ENCODE measurements at regions not wholly inside any gene's neighbourhood (a gene's known extent, or its start where the extent isn't known, plus 50 kb on each side); places are given as distances from the start of the nearest gene placed in this dataset.
"Not testable (repeated sequence)": the region's sequence is repeated elsewhere in the genome, so short reads cannot be mapped to it uniquely, and the experiment has no call there.

DNA sequence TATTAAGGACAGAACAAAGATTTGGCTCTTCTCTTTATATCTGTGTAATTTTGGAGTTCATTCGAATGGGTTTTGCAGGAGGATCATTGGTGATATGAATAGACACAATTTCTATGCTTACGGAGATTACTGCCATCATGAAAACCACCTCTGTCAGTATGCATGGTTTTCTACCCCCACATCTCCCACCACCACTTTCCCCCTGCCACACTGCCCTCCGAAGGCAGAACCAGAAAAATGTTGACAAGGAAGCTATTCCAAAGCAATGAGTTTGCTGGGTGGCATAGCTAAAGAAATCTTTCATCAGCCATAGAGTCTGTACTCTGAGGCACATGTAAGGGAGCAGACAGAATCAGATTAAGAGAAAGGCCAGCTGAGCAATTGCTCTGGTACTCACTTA lies 567.3 kb upstream of the ACTRT1 start:
- DNase-seq (ENCODE audit: low read depth): no peak

DNA sequence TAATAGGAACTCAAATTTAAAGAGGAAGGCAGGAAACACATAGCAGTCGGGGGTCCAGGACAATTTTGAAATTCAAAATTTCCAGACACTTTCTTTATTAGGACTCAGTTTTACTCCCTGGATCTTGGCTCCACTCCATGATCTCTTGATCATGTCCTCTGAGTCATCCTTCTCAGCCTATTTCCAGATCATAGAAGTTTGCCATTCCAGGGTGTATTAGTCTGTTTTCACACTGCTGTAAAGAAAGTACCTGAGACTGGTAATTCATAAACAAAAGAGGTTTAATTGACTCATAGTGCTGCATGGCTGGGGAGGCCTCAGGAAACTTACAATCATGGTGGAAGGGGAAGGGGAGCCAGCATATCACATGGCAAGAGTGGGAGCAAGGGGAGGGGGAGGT lies 564.7 kb upstream of the ACTRT1 start:
- DNase-seq (ENCODE audit: low read depth): no peak

DNA sequence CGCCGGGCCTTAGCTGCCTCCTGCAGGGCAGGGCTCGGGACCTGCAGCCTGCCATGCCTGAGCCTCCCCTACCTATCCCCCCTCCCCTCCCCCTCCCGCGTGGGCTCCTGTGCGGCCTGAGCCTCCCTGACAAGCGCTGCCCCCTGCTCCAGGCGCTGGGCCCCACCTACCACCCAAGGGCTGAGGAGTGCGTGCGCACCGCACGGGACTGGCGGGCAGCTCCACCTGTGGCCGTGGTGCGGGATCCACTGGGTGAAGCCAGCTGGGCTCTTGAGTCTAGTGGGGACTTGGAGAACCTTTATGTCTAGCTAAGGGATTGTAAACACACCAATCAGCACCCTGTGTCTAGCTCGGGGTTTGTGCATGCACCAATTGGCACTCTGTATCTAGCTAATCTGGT lies 554.6 kb upstream of the ACTRT1 start:
- DNase-seq (ENCODE audit: low read depth): not testable (repeated sequence)

DNA sequence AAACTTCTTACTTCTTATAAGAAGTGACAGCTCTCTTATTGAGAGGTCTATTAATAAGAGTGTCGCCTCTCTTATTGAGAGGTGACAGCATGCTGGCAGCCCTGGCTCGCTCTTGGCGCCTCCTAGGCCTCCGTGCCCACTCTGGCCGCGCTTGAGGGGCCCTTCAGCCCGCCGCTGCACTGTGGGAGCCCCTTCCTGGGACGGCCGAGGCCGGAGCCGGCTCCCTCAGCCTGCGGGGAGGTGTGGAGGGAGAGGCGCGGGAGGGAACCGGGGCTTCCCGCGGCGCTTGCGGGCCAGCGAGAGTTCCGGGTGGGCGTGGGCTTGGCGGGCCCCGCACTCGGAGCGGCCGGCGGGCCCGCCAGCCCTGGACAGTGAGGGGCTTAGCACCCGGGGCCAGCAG lies 554.2 kb upstream of the ACTRT1 start:
- DNase-seq (ENCODE audit: low read depth): not testable (repeated sequence)

DNA sequence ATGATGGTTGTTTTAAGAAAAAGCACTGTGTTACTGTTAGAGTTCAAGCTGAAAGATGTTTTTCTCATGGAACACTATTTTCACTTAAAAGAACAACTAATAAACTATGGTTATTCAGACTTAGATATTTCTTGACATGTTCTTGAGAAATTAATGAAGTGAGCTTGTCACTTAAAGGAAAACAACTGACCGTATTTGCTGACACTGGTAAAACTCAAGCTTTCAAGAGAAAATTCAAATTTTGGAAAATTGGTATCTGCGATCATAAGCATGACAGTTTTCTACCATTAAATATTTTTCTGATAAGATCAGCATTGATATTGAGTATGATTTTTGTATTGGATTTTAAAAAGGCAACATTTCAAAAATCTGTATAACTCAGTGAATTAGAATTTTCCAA lies 549.5 kb upstream of the ACTRT1 start:
- DNase-seq (ENCODE audit: low read depth): no peak

DNA sequence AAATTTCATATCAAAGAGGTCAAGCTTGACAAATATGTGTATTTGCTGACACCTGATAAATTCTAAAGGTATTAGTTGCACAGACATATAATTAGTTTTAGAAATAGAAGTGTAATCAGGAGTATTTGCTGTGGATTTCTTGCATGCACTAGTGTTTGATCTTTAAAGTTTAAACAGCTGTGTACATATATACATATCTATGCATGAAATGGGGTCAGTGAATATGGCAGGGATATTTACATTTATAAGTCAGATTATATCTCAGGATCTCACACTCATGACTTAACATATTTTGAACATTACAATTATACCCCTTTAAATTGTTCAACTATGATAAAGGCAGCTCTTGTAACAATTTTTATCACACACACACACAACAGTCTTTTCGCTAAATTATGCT lies 547.4 kb upstream of the ACTRT1 start:
- DNase-seq (ENCODE audit: low read depth): no peak

DNA sequence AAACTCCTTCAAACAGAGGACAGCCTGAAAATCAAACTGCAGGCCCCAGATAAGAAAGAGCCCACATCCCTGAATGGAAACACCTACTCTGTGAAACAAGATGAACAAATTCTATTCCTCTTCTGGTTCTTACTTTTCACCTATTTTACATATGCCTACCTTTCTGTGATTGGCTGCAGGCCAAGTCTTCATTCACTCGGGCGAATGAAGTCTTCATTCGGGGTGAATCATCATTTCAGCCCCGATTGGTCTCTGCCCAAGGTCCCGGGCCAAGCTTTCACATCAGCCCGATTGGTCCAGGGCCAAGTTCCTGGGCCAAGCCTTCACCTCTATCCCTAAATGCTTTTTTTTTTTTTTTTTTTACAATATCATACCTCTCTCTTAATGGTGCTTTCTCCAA lies 529.8 kb upstream of the ACTRT1 start:
- no peak for DNase-seq (ENCODE audit: low read depth)

DNA sequence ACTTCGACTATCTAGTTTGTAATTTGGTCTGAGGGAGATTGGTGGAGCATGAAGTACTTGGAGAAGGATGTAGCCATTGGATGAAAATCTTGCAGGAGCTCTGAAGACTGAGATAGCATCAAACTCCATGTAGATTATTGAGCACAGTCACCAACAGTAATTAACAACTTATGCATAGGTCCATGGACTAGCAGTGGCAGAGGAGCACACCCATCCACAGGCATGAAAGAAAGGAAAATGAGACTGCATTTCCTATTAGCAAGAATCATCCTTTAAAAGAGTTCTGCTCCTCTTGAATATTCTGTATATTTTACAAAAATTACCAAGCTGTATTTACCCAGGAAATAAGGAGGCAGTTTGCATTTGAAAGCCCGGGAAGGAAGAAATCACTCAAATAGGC lies 529.4 kb upstream of the ACTRT1 start:
- DNase-seq (ENCODE audit: low read depth): no peak

DNA sequence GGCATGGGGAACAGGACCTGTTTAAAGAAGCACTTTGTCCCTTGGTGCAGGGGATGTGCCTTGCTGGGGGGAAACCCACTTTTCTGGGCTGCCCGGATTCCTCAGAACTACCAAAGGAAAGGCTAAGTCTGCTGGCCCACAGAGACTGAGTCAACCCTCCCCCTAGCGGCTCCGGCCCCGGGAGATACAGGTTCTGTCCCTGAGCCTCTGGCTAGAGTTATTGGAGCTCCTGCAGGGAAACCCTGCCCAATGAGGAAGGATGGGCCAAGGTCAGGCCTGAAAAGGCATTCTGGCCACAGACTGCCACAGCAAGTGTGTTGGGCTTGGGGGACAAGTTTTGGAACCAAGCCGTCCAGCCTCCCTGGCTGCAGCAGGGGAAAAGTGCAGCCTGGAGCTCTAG lies 490.9 kb upstream of the ACTRT1 start:
- no peak for DNase-seq (ENCODE audit: low read depth)

DNA sequence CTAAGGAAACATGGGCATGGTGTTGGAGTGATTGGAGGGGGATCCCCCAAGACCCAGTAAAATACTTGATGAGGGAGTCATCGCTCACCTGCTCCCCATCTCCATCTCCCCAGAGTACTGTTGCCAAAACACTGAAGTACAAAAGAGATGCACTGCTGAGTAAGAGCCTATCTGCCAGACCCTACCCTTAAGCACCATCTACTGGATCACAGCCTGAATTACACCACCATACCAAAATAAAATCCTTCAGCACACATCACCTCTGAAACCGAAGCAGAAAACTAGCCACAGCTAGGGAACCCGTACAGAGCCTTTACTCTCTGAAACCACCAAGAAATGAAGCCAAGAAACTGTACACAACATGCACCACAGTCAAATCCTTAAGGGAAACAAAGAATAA lies 466.3 kb upstream of the ACTRT1 start:
- no peak for DNase-seq (ENCODE audit: low read depth)

DNA sequence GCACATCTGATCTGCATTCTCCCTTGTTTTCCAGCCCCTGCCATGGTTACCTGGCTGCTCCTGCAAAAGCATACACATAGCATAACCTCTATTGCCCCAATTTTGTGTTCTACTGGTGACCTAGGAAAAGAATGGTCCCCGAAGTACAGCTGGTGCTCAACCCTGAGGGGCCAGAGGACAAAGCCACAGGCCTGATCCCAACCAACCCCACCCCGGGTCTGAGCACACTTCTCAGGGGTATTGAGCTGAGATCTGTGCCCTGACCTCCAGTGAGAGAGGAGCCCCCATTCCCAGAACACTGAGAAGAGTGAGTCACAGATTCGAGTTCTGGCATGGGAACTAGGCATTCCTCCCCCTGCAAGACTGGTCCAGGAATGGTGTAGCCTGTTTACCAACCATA lies 465.5 kb upstream of the ACTRT1 start:
- no peak for DNase-seq (ENCODE audit: low read depth)

DNA sequence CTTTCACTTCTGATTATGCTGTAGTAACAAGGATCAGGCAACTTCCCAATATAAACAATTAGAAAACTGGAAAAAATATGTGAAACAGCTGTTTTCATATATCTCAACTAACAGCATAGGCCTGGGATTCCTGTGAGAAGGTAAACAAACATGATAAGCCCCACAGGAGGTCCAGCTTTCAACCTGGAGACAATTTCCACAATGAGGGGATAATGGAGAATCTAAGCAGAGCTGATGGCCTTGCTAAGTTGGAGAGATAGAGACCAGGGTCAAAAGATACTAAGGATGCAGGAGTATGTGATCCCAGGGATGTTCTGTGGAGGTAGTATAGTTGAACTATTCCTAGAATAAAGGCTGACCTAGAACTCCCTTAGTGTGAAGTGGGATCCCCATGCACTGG lies 452.3 kb upstream of the ACTRT1 start:
- no peak for DNase-seq (ENCODE audit: low read depth)

DNA sequence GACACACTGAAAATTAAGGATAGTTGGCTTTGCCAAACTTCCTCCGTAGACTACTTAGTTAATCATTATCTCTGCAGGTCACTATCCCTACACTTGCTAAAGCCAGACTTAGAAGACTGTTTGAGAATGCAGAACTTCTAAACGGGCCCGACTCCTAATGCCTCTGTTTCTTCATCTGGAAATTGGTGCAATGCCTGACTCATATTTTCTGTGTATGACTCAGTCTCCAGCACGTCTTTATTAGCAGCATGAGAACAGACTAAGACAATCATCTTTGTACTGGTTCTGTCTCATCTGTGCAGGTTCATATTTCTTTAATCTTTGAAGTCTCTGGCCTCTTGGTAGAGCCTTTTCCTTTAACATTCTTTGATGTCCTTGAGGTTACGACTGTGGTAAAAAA lies 411.9 kb upstream of the ACTRT1 start:
- DNase-seq (ENCODE audit: low read depth): no peak

DNA sequence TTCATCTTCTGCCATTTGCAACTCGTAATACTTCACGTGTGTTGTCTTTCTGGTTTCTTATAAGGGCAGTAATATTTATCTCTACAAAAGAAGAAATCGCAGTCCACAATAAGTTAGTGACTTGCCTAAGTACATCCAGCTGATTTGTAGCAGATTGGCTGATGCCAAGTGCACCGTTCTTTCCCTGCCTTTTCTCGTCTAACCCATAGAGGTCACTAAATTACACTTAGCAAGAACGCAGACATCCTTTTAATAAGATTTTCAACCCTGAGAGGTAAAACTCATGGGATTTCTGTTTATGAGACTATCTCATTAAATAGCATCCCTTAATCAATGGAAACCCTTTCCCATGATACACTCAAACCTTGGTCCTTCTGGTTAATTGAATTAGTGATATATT lies 408.6 kb upstream of the ACTRT1 start:
- DNase-seq (ENCODE audit: low read depth): no peak

DNA sequence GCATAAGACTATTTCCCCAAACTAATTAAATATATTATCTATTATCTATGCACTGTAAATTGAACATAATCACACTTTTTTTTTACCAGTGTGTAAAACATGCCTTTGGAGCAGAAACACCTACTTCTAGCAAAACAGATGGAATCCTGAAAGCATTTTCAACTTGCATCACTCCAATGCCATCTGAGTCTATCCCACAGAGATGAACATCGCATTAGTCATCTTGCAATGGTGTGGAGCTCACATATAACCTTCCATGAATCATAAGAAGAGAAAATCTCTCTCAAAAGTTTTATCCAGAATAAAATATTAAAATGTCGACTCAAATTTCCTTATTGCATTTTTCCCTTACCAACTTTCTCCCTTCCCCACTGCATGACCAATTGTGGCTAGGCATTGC lies 406.7 kb upstream of the ACTRT1 start:
- DNase-seq (ENCODE audit: low read depth): no peak

DNA sequence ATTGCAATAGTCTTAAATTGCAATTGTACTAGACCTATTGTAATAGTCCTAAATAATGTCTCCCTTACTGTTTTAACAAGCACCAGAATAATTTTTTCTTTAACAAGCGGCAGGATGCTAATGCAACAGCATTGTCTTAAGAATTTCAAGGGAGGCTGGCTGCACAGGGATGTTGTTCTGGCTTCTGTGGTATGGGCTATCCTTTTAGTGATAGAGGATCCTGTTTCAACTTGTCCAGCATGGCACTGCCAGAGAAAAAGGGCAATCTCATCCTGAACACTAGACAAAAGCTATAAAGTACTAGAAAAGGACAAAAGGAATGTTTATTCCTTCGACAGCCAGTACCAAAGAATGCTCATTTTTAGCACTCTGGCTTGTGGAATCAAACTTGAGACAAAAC lies 405.5 kb upstream of the ACTRT1 start:
- DNase-seq (ENCODE audit: low read depth): no peak

DNA sequence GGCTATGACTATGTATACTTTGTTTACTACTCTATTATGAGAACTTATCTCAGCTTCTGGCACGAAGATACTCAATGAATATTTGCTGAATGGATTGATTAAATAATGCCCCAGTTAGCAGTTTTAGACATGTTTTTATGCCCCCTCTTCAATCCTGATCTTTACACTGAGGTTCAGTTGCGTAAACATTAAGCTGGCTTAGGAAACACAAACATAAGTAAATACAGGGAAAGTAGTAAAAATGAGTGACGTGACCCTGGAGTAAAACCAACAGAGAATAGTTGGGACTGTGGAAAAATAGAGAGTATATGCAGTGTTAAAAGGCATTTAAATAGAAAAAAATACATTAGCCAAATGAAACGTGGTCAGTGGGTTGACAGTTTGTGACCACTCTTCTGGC lies 387.0 kb upstream of the ACTRT1 start:
- no peak for DNase-seq (ENCODE audit: low read depth)

DNA sequence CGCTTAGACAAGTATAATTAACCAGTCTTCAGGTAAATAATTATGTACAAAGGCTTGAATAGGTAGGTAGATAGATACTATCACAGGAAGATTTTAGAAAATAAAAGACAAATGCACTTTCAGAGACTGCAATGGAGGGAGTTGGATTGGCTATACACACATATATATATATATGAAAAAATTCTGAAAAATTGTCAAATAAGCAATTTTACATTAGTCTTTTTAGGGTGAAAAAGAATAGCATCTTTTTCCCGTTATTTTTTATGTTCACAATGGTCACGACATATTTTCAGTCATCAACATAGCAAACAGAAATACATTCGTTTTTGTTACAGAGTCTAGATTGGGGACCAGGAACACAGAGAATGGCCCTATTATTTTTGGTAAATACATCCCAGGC lies 385.9 kb upstream of the ACTRT1 start:
- no peak for DNase-seq (ENCODE audit: low read depth)

DNA sequence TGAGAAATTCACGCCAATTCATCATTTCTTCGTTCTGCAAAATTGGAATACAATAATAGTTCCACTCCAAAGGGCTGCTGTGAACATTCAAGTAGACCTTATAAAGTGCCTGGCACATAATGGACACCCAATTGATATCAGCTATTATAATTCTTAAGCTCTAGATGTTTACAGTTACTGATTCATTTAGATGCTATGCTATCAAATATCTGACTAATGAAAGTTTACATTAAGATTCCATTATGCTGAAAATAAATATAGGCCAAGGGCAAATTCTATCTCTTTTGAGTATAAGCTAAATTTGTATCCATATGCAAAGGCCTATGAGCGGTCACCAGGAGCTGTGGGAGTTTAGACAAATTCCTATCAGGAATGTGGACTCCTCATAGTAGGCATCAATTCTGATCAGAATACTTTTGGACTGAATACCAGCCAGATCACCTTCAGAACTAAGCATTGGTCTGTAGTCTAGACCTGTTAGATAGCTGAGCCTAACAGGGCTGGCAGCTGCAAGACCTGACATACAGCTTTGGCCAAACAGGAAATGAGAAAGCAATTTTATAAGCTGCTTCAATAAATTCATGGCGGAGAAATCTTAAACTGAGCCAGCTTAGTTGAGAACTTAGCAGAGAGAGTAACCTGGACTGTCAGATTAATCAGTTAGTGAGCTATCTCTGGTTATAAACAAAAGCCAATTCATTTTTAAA lies 384.3 kb upstream of the ACTRT1 start:
- DNase-seq (ENCODE audit: low read depth): no peak

DNA sequence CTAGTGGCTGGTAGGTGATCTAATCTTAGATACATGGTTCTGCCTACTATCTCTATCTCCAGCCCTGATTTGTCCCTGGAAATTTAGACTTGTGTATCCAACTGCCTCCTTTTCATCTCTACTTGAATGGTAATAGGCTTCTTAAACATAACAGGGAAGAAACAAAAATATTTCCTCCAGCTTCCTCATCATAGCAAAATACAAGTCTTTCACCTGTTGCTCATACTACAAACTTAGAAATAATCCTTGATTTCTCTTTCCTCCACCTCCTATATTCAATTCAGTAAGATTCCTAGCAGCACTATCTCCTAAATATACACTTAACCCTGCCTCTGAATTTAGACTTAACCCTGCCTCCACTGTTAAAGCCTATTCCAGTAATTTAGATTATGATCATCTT lies 373.3 kb upstream of the ACTRT1 start:
- DNase-seq (ENCODE audit: low read depth): no peak

DNA sequence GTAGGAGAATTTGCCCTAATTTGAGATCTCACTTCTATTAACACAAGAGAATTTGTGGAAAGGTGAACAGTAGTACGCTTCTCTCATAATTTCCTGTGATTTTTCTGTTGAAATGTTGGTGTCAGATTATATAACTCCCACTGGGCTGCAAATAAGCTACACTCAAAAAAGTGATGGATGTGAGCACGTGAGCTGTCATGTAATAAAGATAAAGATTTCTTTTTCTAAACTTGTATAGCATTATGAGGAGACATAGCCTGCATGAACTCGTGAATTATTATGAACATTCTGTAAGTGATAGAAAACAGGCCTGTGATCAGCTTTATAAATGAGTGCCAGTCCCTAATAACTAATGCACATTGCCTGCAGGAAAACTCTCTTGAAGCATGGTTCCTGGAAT lies 356.6 kb upstream of the ACTRT1 start:
- no peak for DNase-seq (ENCODE audit: low read depth)

DNA sequence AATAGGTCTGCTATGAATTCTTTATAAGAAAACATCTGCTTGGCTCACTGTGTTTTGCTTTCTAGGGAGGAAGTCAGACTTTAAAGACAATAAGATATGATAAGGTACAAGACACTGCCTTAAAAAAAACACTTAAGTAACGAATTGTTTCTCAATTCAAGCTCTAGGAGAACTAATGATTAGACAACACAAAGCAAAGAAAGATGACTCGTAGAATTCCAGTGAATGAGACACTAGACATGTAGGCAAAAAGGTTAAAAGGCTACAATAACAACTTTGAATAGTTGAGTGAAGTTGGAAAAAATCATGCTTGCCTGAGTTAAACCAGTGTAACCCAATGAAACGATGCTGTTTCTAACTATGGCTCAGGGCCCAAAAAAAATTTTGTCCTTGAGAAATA lies 344.4 kb upstream of the ACTRT1 start:
- no peak for DNase-seq (ENCODE audit: low read depth)

DNA sequence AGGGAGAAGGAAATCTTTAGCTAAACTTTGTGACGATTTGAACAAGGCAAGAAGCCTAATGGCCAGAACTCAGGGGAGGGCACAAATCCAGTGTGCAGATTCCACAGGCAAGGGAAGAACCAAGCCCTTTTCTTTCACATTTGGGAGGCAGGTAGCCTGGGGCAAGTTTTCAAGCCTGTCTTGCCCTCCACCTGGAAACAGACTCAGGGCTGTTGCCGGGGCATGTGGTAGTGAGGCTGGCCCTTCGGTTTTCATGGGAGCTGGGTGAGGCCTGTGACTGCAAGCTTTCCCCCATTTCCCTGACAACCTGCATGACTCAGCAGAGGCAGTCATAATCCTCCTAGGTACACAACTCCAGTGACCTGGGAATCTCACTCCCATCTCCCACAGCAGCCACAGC lies 331.6 kb upstream of the ACTRT1 start:
- not testable (repeated sequence) for DNase-seq (ENCODE audit: low read depth)

DNA sequence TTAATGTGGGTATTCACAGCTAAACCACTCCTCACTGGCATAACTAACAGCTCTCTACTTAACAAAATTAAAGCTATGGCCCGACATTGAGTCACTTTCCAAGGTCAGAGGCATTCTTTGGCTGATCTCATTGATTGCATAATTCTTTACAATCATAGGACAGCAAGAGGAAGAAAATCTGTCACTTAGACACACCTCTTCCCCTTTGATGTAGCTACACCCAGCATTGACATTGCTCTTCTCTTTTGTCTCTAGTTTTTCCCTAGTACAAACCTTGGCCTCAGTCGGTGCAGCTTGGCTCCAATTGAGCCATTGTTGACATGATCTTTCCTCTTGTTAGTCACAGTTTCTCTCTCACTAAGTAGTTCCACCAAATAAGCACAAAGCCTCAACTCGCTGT lies 313.3 kb upstream of the ACTRT1 start:
- DNase-seq (ENCODE audit: low read depth): no peak

DNA sequence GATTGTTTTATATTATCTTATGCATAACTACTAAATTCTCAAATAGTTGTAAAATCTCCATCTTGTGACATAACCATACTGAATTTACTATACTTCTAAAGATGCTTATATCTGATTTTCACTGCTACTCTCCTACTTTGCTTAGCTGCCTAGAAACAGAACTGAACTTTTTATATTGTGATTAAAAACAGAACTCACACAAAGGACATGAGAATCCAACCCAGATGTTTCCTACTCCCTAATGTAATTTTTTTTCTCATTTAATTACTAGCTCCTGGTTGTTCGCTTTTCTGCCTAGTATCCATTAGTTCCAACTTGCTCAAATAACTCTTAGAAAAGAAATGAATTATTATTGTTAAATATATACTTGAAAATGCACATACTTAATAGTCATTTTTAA lies 283.5 kb upstream of the ACTRT1 start:
- DNase-seq (ENCODE audit: low read depth): no peak
